ENCODE measurements at regions not wholly inside any gene's neighbourhood (a gene's known extent, or its start where the extent isn't known, plus 50 kb on each side); places are given as distances from the start of the nearest gene placed in this dataset.
A peak's percentile ranks its signal among the peaks of the same experiment; 100 is the strongest.

GRCh38 chr11:129283141-129283540 lies 91.0 kb upstream of the ARHGAP32 start:
- TF ChIP-seq, protein P1, sequence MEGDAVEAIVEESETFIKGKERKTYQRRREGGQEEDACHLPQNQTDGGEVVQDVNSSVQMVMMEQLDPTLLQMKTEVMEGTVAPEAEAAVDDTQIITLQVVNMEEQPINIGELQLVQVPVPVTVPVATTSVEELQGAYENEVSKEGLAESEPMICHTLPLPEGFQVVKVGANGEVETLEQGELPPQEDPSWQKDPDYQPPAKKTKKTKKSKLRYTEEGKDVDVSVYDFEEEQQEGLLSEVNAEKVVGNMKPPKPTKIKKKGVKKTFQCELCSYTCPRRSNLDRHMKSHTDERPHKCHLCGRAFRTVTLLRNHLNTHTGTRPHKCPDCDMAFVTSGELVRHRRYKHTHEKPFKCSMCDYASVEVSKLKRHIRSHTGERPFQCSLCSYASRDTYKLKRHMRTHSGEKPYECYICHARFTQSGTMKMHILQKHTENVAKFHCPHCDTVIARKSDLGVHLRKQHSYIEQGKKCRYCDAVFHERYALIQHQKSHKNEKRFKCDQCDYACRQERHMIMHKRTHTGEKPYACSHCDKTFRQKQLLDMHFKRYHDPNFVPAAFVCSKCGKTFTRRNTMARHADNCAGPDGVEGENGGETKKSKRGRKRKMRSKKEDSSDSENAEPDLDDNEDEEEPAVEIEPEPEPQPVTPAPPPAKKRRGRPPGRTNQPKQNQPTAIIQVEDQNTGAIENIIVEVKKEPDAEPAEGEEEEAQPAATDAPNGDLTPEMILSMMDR (conservative IDR thresholded peaks at IDR 0.05; ENCODE audit: low read depth, low read length), result no peak
- H3K4me3 ChIP-seq (ENCODE audit: low read depth, low read length), result no peak overlapping the region
- no peak for DNase-seq (ENCODE audit: low read depth)

DNA sequence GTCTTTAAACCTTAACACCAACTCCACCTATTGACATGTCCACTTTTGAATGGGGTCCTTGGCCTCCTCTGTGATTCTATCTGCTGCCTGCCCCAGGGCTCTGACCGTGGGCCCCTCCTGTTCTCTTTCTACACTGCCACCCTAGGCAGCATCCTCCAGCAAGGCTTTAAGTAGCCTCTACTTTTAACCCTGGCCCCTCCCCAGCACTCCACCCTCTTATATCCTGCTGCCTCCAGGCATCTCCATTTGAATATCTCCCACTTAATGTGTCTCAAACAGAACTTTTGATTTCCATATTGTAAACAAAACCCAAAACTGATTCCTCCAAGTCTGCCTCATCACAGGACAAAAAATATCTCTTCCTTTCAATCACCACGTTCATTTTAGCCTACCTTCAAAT lies 90.5 kb upstream of the ARHGAP32 start:
- no peak overlapping the region for H3K4me3 ChIP-seq (ENCODE audit: low read depth, low read length)
- DNase-seq (ENCODE audit: low read depth), result no peak
- TF ChIP-seq, protein P1 (conservative IDR thresholded peaks at IDR 0.05; ENCODE audit: low read depth, low read length), result no peak

GRCh38 chr11:129281471-129282415 lies 89.6 kb upstream of the ARHGAP32 start:
- DNase-seq (ENCODE audit: low read depth), result no peak
- H3K4me3 ChIP-seq (ENCODE audit: low read depth, low read length), result no peak overlapping the region
- TF ChIP-seq, protein P1 (conservative IDR thresholded peaks at IDR 0.05; ENCODE audit: low read depth, low read length), result no peak

DNA sequence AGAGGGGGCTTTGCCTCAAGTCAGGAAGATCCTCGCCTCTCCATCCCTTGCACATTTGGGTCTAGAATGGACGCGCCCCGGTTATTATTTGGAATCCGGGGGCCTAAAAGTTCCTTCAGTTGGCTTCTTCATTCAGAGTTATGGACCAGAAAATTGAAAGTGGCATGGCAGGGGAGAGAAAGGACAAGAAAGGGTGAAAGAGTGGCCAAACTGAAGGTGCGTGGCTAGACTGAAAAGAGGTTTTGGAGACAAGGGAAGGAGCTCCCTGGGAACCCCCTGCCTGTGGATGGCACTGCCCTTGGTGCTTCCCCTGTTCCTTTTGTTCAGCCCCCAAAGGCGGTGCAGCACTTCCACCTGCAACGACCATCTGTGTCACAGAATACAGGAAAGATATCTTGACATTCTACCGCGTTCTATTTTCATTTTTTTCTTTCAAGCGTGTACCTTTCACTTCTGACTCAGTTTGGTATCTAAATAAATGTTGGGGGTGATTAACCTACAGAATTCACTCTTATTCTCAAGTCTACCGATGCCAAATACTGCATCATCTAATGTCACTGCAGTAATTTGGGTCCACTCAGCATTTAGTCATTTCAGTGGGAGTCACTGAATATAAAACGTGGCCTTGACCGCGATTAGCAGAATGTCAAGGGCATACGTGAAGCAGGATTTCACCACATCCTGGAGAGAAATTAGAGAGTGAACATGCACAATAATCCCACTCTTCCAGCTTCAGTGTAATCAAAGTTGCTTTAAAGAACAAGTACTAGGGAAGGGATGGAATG lies 88.1 kb upstream of the ARHGAP32 start:
- no peak for DNase-seq (ENCODE audit: low read depth)
- TF ChIP-seq, protein P1 (conservative IDR thresholded peaks at IDR 0.05; ENCODE audit: low read depth, low read length), result no peak
- H3K4me3 ChIP-seq (ENCODE audit: low read depth, low read length), result peak overlapping the region; percentile 73

- H3K4me3 ChIP-seq (ENCODE audit: low read depth, low read length), result peak overlapping the region; percentile 73
- TF ChIP-seq, protein P1 (conservative IDR thresholded peaks at IDR 0.05; ENCODE audit: low read depth, low read length), result no peak
- DNase-seq (ENCODE audit: low read depth), result peak; percentile 77
These were observed 87.4 kb upstream of the ARHGAP32 start for GRCh38 chr11:129279326-129280026.

GRCh38 chr11:129278586-129279319 lies 86.6 kb upstream of the ARHGAP32 start:
- TF ChIP-seq, protein P1 (conservative IDR thresholded peaks at IDR 0.05; ENCODE audit: low read depth, low read length), result no peak
- H3K4me3 ChIP-seq (ENCODE audit: low read depth, low read length), result peak overlapping the region; percentile 73
- no peak for DNase-seq (ENCODE audit: low read depth)

Data from choroid plexus epithelial cell (primary cell).